PC-3 (cell line): ENCODE measurements at regions not wholly inside any gene's neighbourhood (a gene's known extent, or its start where the extent isn't known, plus 50 kb on each side); places are given as distances from the start of the nearest gene placed in this dataset.

Experiments used
- ATAC-seq: fragments of 200-7000 bp; cut with Tn5 transposase; 2 replicates; pipeline ENCODE4 v1.9.1; 2020; ENCODE audit warnings: mild to moderate bottlenecking, moderate library complexity
- BruUV-seq: library from RNA; stranded (reverse); fragments of 400-500 nt; replicated peaks from 2 replicates; lab custom pipeline; 2021; lab: Mats Ljungman, UMichigan
- CTCF ChIA-PET: fragments of 300-600 bp; sonication (Branson Sonifier 250); formaldehyde crosslinking; loops from one replicate; lab custom pipeline; 2022; ENCODE audit warnings: antibody characterized with exemption; lab: Charles Lee
- POLR2A ChIA-PET: fragments of 300-600 bp; sonication (Branson Sonifier 250); formaldehyde crosslinking; loops from one replicate; lab custom pipeline; 2022; ENCODE audit warnings: antibody characterized with exemption; ENCODE audit not compliant: unreplicated experiment; lab: Charles Lee
- DNase-seq: peaks from one replicate; pipeline ENCODE4 v3.0.0-alpha.2; 2015
- H2AFZ ChIP-seq: fragments of 300-600 bp; sonication (generic); 2 replicates; pipeline ENCODE4 v1.6.0; 2016; ENCODE audit warnings: antibody characterized with exemption, low read length
- H3F3A ChIP-seq: fragments of 300-600 bp; sonication (generic); one replicate; pipeline ENCODE4 v1.6.0; 2017; ENCODE audit warnings: antibody characterized with exemption, low read length, control low read depth, mild to moderate bottlenecking; ENCODE audit not compliant: unreplicated experiment
- H3K27ac ChIP-seq: fragments of 300-600 bp; sonication (generic); 2 replicates; pipeline ENCODE4 v1.5.1; 2016; ENCODE audit warnings: mild to moderate bottlenecking, low read length
- H3K27me3 ChIP-seq: fragments of 300-600 bp; sonication (generic); 2 replicates; pipeline ENCODE4 v1.6.1; 2016; ENCODE audit warnings: low read length, mixed read lengths
- H3K36me3 ChIP-seq: fragments of 300-600 bp; sonication (generic); 2 replicates; pipeline ENCODE4 v1.6.1; 2016; ENCODE audit warnings: low read depth, mixed run types, low read length, mixed read lengths
- H3K4me1 ChIP-seq: fragments of 300-600 bp; sonication (generic); 2 replicates; pipeline ENCODE4 v1.5.1; 2016; ENCODE audit warnings: low read length; ENCODE audit not compliant: insufficient read depth
- H3K4me2 ChIP-seq: fragments of 300-600 bp; sonication (generic); 2 replicates; pipeline ENCODE4 v1.6.0; 2016; ENCODE audit warnings: low read length
- H3K4me3 ChIP-seq: fragments of 300-600 bp; sonication (generic); 2 replicates; pipeline ENCODE4 v1.5.1; 2016; ENCODE audit warnings: mild to moderate bottlenecking, low read length, mixed read lengths
- H3K79me2 ChIP-seq: fragments of 300-600 bp; sonication (generic); 2 replicates; pipeline ENCODE4 v1.6.1; 2017; ENCODE audit warnings: low read length, mixed read lengths
- H3K9ac ChIP-seq: fragments of 300-600 bp; sonication (generic); 2 replicates; pipeline ENCODE4 v1.6.0; 2016; ENCODE audit warnings: mild to moderate bottlenecking, low read length
- H3K9me2 ChIP-seq: fragments of 300-600 bp; sonication (generic); replicated peaks from 2 replicates; pipeline ENCODE4 v1.6.1; 2016; ENCODE audit warnings: mixed run types, low read length, mixed read lengths
- H3K9me3 ChIP-seq: fragments of 300-600 bp; sonication (generic); 2 replicates; pipeline ENCODE4 v1.6.1; 2016; ENCODE audit warnings: low read length, mixed read lengths
- H4K20me1 ChIP-seq: fragments of 300-600 bp; sonication (generic); 2 replicates; pipeline ENCODE4 v1.6.1; 2016; ENCODE audit warnings: low read length, mixed read lengths
- CTCF ChIP-seq: fragments of 300-600 bp; sonication (generic); conservative IDR thresholded peaks from 2 replicates; pipeline ENCODE4 v1.5.1; 2017; ENCODE audit warnings: antibody characterized with exemption, low read depth, mild to moderate bottlenecking, low read length
- EZH2 ChIP-seq: fragments of 300-600 bp; sonication (generic); IDR thresholded peaks from one replicate; pipeline ENCODE4 v1.6.1; 2017; ENCODE audit warnings: antibody characterized with exemption, mild to moderate bottlenecking, low read length; ENCODE audit not compliant: unreplicated experiment
- EZH2phosphoT487 ChIP-seq: fragments of 300-600 bp; sonication (generic); IDR thresholded peaks from 2 replicates; pipeline ENCODE4 v1.6.1; 2018; ENCODE audit warnings: mild to moderate bottlenecking, antibody characterized with exemption, low read length, borderline replicate concordance
- intact Hi-C: fragments of 100-400 bp; cut with micrococcal nuclease; formaldehyde crosslinking; loops from 2 replicates; pipeline ENCODE4 v1.9.0; 2023

GRCh38 chr1:223455470-223455869 is 62.3 kb downstream of the CCDC185 start:
- ChIA-PET CTCF (no interaction called here), POLR2A (no interaction called here)
- Histone ChIP-seq H3K79me2 (no peaks in the 10 kb centered on the region), H3K27me3 (peaks cover 16% of the 10 kb centered on the region; the same call in 1 of the 2 replicates), H3K36me3 (no peaks in the 10 kb centered on the region), H3K4me3 (no peak overlapping the region), H3K9me2 (no peaks in the 10 kb centered on the region), H2AFZ (no peak overlapping the region), H3K4me2 (no peak overlapping the region), H3F3A (no peaks in the 10 kb centered on the region), H4K20me1 (no peaks in the 10 kb centered on the region), H3K9me3 (no peaks in the 10 kb centered on the region), H3K9ac (no peak overlapping the region), H3K27ac (no peak overlapping the region), H3K4me1 (no peaks in the 10 kb centered on the region)
- BruUV-seq, result no TSS peak
- TF ChIP-seq CTCF (no peak), EZH2phosphoT487 (no peak), EZH2 (no peak)
- ATAC-seq (no peak), DNase-seq (no peak)
- intact Hi-C loops, result no loop called here

DNA sequence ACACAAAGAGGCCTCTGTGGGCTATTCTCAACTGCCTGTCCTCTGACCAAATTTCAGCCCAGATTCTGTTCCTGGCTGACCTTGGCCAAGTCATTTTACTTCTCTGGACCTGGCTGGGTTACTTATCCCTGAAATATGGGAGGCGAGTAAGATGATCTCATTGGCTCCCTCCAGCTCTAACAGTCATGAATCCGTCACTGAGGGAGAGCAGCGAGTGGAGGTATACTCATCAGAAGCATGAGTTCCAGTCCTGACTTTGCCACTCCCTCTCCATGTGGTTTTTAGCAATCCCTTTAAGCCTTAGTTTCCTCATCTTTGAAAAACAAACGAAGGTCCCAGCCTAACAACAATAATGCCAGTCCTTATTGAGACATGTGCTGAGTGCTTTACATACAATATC is 63.5 kb downstream of the CCDC185 start:
- Histone ChIP-seq H3K9me3 (no peaks in the 10 kb centered on the region), H3K4me2 (no peak overlapping the region), H3K4me3 (no peak overlapping the region), H3K9me2 (no peaks in the 10 kb centered on the region), H4K20me1 (no peaks in the 10 kb centered on the region), H3K9ac (no peak overlapping the region), H3K36me3 (no peaks in the 10 kb centered on the region), H3K27me3 (peaks cover 25% of the 10 kb centered on the region), H3K4me1 (no peaks in the 10 kb centered on the region), H3F3A (no peaks in the 10 kb centered on the region), H3K79me2 (no peaks in the 10 kb centered on the region), H3K27ac (no peak overlapping the region), H2AFZ (no peak overlapping the region)
- intact Hi-C loops, result no loop called here
- BruUV-seq, result no TSS peak
- DNase-seq (no peak), ATAC-seq (no peak)
- CTCF ChIA-PET, result no interaction called here
- POLR2A ChIA-PET, result no interaction called here
- no peak for TF ChIP-seq EZH2phosphoT487
- TF ChIP-seq EZH2, result no peak
- TF ChIP-seq CTCF, result no peak

GRCh38 chr1:223460566-223461189 is 67.5 kb downstream of the CCDC185 start:
- no peak overlapping the region for H3K4me2 ChIP-seq
- no peak for TF ChIP-seq EZH2phosphoT487
- no peak for TF ChIP-seq CTCF
- TF ChIP-seq EZH2, result no peak
- no peaks in the 10 kb centered on the region for H3F3A ChIP-seq
- H3K27me3 ChIP-seq, result peaks cover 25% of the 10 kb centered on the region
- no peak overlapping the region for H3K27ac ChIP-seq
- no peaks in the 10 kb centered on the region for H3K79me2 ChIP-seq
- no peak overlapping the region for H3K9ac ChIP-seq
- BruUV-seq, result no TSS peak
- ChIA-PET CTCF (no interaction called here), POLR2A (no interaction called here)
- H2AFZ ChIP-seq, result no peak overlapping the region
- ATAC-seq (no peak), DNase-seq (no peak)
- no peaks in the 10 kb centered on the region for H3K36me3 ChIP-seq
- H3K4me3 ChIP-seq, result no peak overlapping the region
- no peaks in the 10 kb centered on the region for H3K9me3 ChIP-seq
- H4K20me1 ChIP-seq, result no peaks in the 10 kb centered on the region
- H3K4me1 ChIP-seq, result no peaks in the 10 kb centered on the region
- intact Hi-C loops, result no loop called here
- H3K9me2 ChIP-seq, result no peaks in the 10 kb centered on the region
